Peyer's patch (tissue), 4 donors: ENCODE measurements at regions not wholly inside any gene's neighbourhood (a gene's known extent, or its start where the extent isn't known, plus 50 kb on each side); places are given as distances from the start of the nearest gene placed in this dataset.

Experiments
- POLR2A ChIP-seq, 2 donors: fragments of 450-650 bp; IDR thresholded peaks; one replicate each; pipeline ENCODE4 v1.5.1; 2017; ENCODE audit warnings: antibody characterized with exemption in 2 of 2, mild to moderate bottlenecking in 2 of 2, moderate library complexity in 2 of 2
- TF ChIP-seq, protein P1 (sequence below), 6 experiments: fragments of 450-650 bp in 4 of 6; fragments of 200-600 bp in 2 of 6; sonication (generic) in 1 of 6; IDR thresholded peaks; one replicate each; pipeline ENCODE4 v1.5.1; 2017 to 2019; ENCODE audit warnings: antibody characterized with exemption in 6 of 6, mild to moderate bottlenecking in 3 of 6, moderate library complexity in 1 of 6

DNA sequence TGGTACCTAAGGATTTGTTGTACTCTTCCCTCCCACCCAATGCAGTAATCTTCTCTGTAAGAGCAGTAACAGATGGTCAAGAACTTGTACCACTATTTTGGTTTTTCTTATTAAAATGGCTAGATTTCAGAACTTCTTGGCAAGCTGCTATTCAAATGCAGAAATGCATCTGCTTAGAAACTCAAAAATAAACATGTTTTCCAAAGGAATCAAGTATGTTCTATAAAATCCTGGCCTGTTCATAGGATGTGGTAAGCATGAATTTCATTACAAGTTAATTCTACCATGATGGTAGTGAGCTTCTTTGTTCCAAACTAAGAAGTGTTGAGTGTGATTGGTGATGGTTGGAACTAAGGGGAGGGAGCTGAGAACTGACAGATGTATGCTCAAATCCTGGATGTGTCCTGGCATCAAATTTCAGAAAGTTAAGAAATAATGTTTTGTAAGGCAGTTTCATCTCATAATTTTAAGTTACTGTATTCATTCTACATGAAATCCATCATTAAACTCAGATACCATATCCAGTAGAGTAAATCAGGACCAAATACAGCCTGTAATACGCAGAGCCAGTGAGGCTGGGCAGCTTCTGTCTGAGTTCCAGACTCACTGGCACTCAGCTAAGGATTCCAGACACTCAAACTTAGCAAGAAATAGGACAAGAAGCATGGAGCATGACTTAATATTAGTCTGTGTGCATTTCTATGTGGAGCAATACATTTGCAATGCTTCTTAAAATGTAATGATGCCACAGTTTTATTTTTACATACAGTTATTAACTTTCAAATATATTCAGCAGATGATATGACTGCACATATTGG lies 119.6 kb downstream of the TES start:
- TF ChIP-seq POLR2A (IDR thresholded peaks at IDR 0.05), result no peak
- TF ChIP-seq, protein P1, sequence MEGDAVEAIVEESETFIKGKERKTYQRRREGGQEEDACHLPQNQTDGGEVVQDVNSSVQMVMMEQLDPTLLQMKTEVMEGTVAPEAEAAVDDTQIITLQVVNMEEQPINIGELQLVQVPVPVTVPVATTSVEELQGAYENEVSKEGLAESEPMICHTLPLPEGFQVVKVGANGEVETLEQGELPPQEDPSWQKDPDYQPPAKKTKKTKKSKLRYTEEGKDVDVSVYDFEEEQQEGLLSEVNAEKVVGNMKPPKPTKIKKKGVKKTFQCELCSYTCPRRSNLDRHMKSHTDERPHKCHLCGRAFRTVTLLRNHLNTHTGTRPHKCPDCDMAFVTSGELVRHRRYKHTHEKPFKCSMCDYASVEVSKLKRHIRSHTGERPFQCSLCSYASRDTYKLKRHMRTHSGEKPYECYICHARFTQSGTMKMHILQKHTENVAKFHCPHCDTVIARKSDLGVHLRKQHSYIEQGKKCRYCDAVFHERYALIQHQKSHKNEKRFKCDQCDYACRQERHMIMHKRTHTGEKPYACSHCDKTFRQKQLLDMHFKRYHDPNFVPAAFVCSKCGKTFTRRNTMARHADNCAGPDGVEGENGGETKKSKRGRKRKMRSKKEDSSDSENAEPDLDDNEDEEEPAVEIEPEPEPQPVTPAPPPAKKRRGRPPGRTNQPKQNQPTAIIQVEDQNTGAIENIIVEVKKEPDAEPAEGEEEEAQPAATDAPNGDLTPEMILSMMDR (IDR thresholded peaks at IDR 0.05), result no peak
